HG03571 (cell line): ENCODE measurements at regions not wholly inside any gene's neighbourhood (a gene's known extent, or its start where the extent isn't known, plus 50 kb on each side); places are given as distances from the start of the nearest gene placed in this dataset.

ENCODE experiments used
- ATAC-seq: cut with Tn5 transposase; IDR thresholded peaks from one replicate; pipeline ENCODE4 v1.9.1; 2021; ENCODE audit not compliant: unreplicated experiment

- ATAC-seq, result no peak
Observed at GRCh38 chr21:39124681-39125251, 58.5 kb downstream of the PSMG1 start.

- ATAC-seq, result no peak
Observed at GRCh38 chr21:39123375-39123774, 59.9 kb downstream of the PSMG1 start.

GRCh38 chr21:39121600-39122355 is 61.5 kb downstream of the PSMG1 start:
- ATAC-seq, result no peak

- ATAC-seq, result no peak
Observed at GRCh38 chr21:39120876-39121599, 62.2 kb downstream of the PSMG1 start.

GRCh38 chr21:39119891-39120290 is 63.4 kb downstream of the PSMG1 start:
- no peak for ATAC-seq

GRCh38 chr21:39118604-39119215 is 64.5 kb downstream of the PSMG1 start:
- ATAC-seq, result no peak

GRCh38 chr21:39118061-39118460 is 65.2 kb downstream of the PSMG1 start:
- ATAC-seq, result no peak

- ATAC-seq, result no peak
Observed at GRCh38 chr21:39117440-39117970, 65.7 kb downstream of the PSMG1 start.

GRCh38 chr21:39116761-39117439 is 66.4 kb downstream of the PSMG1 start:
- no peak for ATAC-seq

- ATAC-seq, result no peak
Observed at GRCh38 chr21:39115576-39116235, 67.5 kb downstream of the PSMG1 start.

GRCh38 chr21:39114871-39115575 is 68.2 kb downstream of the PSMG1 start:
- ATAC-seq, result no peak

- no peak for ATAC-seq
Observed at GRCh38 chr21:39111931-39112550, 71.2 kb downstream of the PSMG1 start.

GRCh38 chr21:39110431-39110830 is 72.8 kb downstream of the PSMG1 start:
- no peak for ATAC-seq

GRCh38 chr21:39109596-39110210 is 73.5 kb downstream of the PSMG1 start:
- no peak for ATAC-seq

GRCh38 chr21:39109163-39109530 is 74.1 kb downstream of the PSMG1 start:
- ATAC-seq, result no peak

GRCh38 chr21:39108291-39109162 is 74.7 kb downstream of the PSMG1 start:
- no peak for ATAC-seq

GRCh38 chr21:39107739-39108138 is 75.5 kb downstream of the PSMG1 start:
- ATAC-seq, result no peak

GRCh38 chr21:39106881-39107462 is 76.3 kb downstream of the PSMG1 start:
- ATAC-seq, result no peak
